A172 (cell line): ENCODE measurements at regions not wholly inside any gene's neighbourhood (a gene's known extent, or its start where the extent isn't known, plus 50 kb on each side); places are given as distances from the start of the nearest gene placed in this dataset.

ENCODE experiments used
- DNase-seq: peaks from one replicate; pipeline ENCODE4 v3.0.0-alpha.2; 2015; ENCODE audit warnings: low spot score

GRCh38 chr4:166491635-166492034 lies 618.6 kb downstream of the TLL1 start:
- DNase-seq = no peak

GRCh38 chr4:166493924-166494345 lies 620.9 kb downstream of the TLL1 start:
- peak; percentile 5 for DNase-seq

- no peak for DNase-seq
Measured at GRCh38 chr4:166498546-166498945, 625.5 kb downstream of the TLL1 start.

GRCh38 chr4:166499820-166500219 lies 626.8 kb downstream of the TLL1 start:
- DNase-seq = no peak

GRCh38 chr4:166501941-166502382 lies 628.9 kb downstream of the TLL1 start:
- no peak for DNase-seq

- DNase-seq = no peak
Measured at GRCh38 chr4:166502660-166503059, 629.6 kb downstream of the TLL1 start.

GRCh38 chr4:166506051-166506450 lies 633.0 kb downstream of the TLL1 start:
- DNase-seq = no peak

- DNase-seq = no peak
Measured at GRCh38 chr4:166512267-166512666, 639.2 kb downstream of the TLL1 start.

GRCh38 chr4:166518315-166518714 lies 645.3 kb downstream of the TLL1 start:
- no peak for DNase-seq

- no peak for DNase-seq
Measured at GRCh38 chr4:166518776-166519175, 645.7 kb downstream of the TLL1 start.

GRCh38 chr4:166519774-166520173 lies 646.7 kb downstream of the TLL1 start:
- DNase-seq = no peak

GRCh38 chr4:166527500-166527899 lies 654.5 kb downstream of the TLL1 start:
- DNase-seq = no peak

GRCh38 chr4:166531703-166532102 lies 658.7 kb downstream of the TLL1 start:
- DNase-seq = no peak

- DNase-seq = no peak
Measured at GRCh38 chr4:166535865-166536264, 662.8 kb downstream of the TLL1 start.

- DNase-seq = no peak
Measured at GRCh38 chr4:166538491-166539005, 665.5 kb downstream of the TLL1 start.

- no peak for DNase-seq
Measured at GRCh38 chr4:166546009-166546408, 673.0 kb downstream of the TLL1 start.

- DNase-seq = no peak
Measured at GRCh38 chr4:166577639-166578038, 656.7 kb downstream of the SPOCK3 start.

- DNase-seq = no peak
Measured at GRCh38 chr4:166585491-166585890, 648.8 kb downstream of the SPOCK3 start.

GRCh38 chr4:166594326-166594946 lies 639.9 kb downstream of the SPOCK3 start:
- DNase-seq = peak; percentile 70

GRCh38 chr4:166600264-166600663 lies 634.0 kb downstream of the SPOCK3 start:
- DNase-seq = no peak

- no peak for DNase-seq
Measured at GRCh38 chr4:166602068-166602467, 632.2 kb downstream of the SPOCK3 start.

GRCh38 chr4:166622425-166622977 lies 611.8 kb downstream of the SPOCK3 start:
- DNase-seq = peak; percentile 37

- DNase-seq = no peak
Measured at GRCh38 chr4:166625018-166625637, 609.2 kb downstream of the SPOCK3 start.
